HG03439 (cell line): ENCODE measurements at regions not wholly inside any gene's neighbourhood (a gene's known extent, or its start where the extent isn't known, plus 50 kb on each side); places are given as distances from the start of the nearest gene placed in this dataset.
"Not testable (repeated sequence)": the region's sequence is repeated elsewhere in the genome, so short reads cannot be mapped to it uniquely, and the experiment has no call there.

Experiments
- ATAC-seq: cut with Tn5 transposase; IDR thresholded peaks from one replicate; pipeline ENCODE4 v1.9.1; 2021; ENCODE audit warnings: mild to moderate bottlenecking, moderate library complexity; ENCODE audit not compliant: unreplicated experiment

DNA sequence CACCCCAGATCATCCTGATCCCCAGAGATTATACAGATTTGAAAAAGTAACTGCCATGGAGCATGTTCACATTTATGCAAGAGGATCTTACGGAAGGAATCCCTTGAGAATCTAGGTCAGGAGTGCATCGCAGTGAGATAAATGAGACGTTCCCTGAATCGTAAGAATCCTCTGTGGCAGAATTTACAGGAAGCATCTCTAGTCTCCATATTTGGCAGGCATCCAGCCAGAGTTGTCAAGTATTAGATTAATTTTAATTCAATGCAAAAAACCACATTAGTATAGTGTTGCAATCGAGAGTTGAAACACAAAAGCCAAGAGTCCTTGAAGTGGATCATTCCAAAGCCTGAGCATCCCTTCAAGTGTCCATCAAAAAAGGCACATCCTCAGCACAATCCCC lies 100.8 kb downstream of the RRAGC start:
- no peak for ATAC-seq

DNA sequence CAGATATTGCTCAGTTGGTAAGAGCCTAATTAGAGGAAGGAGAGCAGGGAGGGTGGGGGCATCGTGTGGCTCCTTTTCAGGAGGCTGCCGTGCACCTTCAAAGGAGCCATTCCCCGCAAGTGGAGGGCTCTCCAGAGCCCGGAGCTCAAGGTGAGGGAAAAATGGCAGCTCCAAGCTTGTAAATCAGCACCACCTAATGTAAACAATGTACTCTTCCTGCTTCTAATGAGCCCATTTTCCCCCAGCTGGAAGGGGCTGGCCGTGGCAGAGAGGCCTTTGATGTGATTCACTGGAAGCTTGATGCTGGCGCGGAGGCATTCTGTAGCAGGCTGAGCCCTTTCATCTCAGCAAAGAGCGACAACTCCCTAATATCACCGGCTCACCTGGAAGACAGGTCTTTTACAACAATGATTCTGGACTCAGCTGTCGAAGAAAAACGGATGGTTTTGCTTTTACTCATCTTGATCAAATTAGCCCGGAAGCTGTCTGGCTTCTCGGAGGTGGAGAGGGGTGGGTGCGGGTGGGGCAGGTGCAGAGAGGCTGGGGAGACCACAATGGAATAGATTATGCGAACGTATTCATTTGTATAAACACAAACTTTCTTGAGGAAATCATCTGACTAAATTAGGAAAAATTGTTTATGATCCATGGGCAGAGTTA lies 112.5 kb downstream of the RRAGC start:
- ATAC-seq: no peak

GRCh38 chr1:38746402-38746935 lies 113.1 kb downstream of the RRAGC start:
- ATAC-seq: no peak

GRCh38 chr1:38745476-38746401 lies 113.8 kb downstream of the RRAGC start:
- no peak for ATAC-seq

DNA sequence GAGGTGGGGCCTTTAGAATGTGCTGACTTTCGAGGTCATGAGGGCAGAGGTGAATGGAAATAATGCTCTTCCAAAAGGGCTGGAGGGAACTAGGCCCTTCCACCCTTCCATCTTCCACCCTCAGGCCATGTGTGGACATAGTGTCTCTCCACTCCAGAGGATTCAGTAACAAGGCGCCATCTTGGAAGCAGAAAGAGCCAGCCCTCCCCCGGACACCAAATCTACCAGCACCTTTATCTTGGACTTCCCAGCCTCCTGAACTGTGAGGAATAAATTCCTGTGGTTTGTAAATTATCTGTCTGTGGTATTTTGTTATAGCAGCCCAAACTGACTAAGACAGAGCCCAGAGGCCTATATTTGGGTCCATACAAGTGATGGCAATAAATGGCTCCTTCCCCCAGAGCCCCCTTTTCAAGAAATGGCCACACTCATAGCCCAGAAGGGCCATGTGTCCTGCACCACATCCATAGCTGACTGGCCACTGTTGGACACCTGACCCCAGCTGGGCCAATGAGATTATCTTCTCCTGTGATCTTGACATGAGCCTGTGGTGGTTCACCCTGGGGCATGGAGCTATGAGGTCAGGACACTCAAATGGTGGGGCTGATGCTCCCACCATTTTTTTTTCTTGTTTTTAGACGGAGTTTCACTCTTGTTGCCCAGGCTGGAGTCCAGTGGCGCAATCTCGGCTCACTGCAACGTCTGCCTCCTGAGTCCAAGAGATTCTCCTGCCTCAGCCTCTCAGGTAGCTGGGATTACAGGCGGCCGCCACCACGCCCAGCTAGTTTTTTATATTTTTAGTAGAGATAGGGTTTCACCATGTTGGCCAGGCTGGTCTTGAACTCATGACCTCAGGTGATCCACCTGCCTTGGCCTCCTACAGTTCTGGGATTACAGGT lies 114.9 kb downstream of the RRAGC start:
- ATAC-seq: no peak

DNA sequence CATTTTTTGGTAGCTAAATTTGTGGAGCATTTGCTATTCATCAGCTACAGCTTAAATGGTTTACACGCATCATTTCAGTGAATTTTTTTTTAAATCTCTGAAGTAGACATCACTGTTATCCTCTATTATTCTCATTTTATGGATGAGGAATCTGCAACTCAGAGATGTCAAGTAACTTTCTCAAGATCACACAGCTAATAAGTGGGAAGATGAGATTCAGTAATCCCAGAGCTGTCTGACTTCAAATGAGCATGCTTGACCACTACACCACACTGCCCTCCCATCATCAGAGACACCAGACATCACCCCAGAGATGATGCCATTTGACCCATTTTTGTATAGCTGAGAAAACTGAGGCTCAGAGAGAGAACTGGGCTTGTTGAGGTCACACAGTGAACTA lies 116.4 kb downstream of the RRAGC start:
- no peak for ATAC-seq

- ATAC-seq: no peak
These were observed 118.2 kb downstream of the RRAGC start for GRCh38 chr1:38741341-38741740.

DNA sequence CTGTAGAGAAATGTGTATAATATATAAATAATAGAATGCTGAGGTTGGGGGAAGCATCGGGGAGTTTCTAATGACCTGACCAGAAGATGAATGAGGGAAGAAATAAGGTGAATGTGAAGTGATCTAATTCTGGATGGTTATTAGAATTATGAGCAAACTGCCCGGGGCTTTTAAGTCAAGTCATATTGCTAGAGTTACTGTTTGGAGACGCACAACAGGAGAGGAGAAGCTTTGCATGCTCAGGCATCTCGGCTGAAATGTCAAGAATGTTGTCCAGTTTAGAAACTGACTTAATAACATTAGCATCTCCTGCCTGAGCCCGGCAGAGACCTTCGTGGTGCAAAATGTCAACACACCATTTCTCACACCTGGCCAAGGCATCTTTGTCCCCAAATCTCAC lies 119.1 kb downstream of the RRAGC start:
- no peak for ATAC-seq

- no peak for ATAC-seq
These were observed 121.4 kb downstream of the RRAGC start for GRCh38 chr1:38738207-38738606.

- ATAC-seq: no peak
These were observed 123.2 kb downstream of the RRAGC start for GRCh38 chr1:38736399-38736798.

- no peak for ATAC-seq
These were observed 123.9 kb downstream of the RRAGC start for GRCh38 chr1:38735651-38736161.

DNA sequence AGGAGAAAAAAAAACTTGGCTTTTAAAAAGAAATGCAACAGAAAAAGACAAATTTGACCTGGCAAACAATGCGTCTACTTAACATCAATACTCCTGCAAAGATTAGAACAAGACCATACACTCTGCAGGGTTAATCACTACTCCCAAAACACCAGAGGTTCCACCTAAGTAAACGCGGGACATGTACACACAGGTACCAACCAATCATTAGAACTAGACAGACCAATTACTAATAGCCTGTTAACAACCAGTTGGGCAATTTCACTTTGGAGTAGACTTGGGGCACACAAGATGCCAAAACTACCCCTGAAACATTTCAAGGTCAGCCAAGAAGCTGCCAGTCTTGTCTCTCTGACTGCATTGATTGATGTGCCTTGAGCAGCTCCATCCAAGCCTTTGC lies 125.8 kb downstream of the RRAGC start:
- no peak for ATAC-seq

- ATAC-seq: no peak
These were observed 128.8 kb downstream of the RRAGC start for GRCh38 chr1:38730511-38731397.

- ATAC-seq: no peak
These were observed 131.0 kb downstream of the RRAGC start for GRCh38 chr1:38728585-38728908.

- ATAC-seq: no peak
These were observed 131.6 kb downstream of the RRAGC start for GRCh38 chr1:38727684-38728584.

GRCh38 chr1:38725321-38725961 lies 134.1 kb downstream of the RRAGC start:
- not testable (repeated sequence) for ATAC-seq

DNA sequence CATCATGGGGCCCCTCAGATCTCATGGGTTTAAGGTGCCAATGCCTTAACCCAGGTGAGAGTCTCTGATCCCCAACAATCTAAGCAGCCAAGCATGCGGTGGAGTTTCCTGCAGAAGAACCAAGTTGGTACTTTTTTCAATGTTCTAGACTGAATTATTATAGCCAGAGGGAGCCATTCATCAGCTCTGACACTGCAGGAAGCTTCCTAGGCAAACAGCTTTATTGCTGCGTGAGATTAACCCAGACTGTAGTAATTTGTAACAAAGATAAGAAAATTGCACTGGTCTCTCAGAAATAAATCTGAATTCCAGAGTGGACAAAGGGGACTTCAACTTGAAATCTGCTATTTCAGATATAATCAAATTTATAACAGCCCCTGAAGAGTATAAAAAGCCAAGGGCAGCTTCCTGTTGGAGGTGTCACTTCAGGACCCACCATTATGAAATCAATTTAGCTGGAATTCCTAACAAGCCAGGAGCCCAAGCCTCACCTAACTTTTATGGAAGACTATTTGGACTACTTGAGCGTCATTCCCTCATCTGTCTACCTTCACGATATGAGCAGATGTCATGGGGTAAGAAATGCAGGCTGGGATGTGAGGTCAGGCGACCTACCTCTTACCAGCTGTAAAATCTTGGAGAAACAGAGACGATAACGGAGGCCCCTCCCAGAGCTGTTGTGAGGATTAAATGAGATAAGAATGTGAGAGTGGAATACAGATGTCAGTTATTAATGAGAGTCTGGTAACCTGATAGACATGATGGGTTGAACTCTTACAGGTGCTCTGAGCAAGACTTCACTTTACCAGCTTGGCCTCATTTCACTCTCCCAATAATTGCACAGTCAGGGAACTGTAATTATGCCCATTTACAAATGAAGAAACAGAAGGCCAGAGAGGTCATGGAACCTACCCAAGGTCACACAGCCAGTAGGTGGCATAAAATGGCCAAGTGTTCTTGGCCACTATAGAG lies 135.1 kb downstream of the RRAGC start:
- no peak for ATAC-seq
